ENCODE measurements at regions not wholly inside any gene's neighbourhood (a gene's known extent, or its start where the extent isn't known, plus 50 kb on each side); places are given as distances from the start of the nearest gene placed in this dataset.

- no peak for DNase-seq
Measured at GRCh38 chr16:5379954-5380353, 282.4 kb upstream of the EEF2KMT start.

- DNase-seq, result no peak
Measured at GRCh38 chr16:5378531-5378930, 280.9 kb upstream of the EEF2KMT start.

DNA sequence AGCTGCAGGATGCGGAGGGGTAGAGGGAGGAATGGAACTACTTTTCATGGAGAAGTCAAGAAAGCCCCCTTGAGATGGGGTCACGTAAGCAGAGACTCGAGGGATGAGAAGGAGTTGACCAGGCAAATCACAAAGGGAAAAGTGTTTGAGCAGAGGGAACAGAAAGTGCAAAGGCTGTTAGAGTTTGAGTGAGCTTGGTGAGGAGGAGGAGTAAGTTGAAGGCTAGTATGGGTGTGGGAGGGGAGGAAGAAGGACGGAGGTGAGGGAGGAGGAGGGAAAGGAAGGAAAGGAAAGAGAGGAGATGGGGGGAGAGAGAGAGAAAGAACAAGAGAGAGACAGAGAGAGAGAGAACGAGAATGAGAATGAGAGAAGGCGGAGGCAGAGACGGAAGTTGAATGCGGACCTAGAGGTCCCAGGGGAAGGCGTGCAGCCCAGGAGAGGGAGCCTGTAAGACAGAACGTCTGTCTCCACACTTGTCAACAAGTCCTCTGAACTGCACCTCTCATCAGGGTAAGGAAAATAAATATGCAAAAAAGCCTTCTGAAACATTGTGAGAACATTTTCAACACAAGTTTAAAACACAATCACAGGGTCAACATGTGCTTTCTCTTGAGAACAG, 279.8 kb upstream of the EEF2KMT start:
- DNase-seq, result no peak

GRCh38 chr16:5374184-5374583, 276.6 kb upstream of the EEF2KMT start:
- no peak for DNase-seq

GRCh38 chr16:5367951-5368350, 270.4 kb upstream of the EEF2KMT start:
- DNase-seq, result no peak

- DNase-seq, result no peak
Measured at GRCh38 chr16:5366126-5366525, 268.5 kb upstream of the EEF2KMT start.

DNA sequence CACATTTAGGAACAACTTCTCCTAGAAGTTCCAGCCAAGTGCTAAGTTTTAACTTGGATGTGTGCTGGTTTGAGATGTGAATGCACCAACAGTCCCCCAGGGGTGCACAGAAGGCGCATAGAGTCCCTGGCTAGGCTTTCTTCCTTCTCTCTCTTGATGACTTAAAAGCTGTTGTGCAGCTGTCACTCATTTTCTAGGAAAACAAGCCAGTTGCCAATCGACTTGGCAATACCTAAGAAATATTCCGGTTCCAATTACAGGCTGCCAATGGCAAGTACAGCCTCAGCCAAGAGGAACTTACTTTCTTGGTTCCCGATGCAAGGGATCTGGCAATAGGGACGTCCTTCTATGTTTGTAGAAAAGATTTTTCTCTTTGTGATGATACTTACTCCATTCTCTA, 266.6 kb upstream of the EEF2KMT start:
- no peak for DNase-seq

DNA sequence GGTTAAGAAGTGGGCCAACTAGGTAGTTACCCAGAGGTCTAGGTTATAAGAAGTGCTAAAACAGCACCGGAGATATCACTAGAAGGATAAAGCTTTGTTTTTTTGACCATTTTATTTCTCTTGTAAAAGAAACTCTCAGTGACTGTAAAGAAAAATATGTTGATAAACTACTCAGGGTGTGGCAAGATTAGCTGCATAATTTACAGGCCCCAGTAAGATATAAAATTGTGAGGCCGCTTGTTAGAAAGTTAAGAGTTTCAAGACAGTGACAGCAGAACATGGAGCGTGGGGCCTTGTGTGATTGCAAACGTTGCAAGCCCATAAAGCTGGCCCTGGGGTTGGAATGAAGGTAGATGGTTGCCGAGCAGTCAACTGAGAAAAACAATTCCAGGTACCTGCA, 263.7 kb upstream of the EEF2KMT start:
- no peak for DNase-seq

- no peak for DNase-seq
Measured at GRCh38 chr16:5354645-5355044, 257.1 kb upstream of the EEF2KMT start.

GRCh38 chr16:5349670-5350517, 252.3 kb upstream of the EEF2KMT start:
- DNase-seq, result no peak

DNA sequence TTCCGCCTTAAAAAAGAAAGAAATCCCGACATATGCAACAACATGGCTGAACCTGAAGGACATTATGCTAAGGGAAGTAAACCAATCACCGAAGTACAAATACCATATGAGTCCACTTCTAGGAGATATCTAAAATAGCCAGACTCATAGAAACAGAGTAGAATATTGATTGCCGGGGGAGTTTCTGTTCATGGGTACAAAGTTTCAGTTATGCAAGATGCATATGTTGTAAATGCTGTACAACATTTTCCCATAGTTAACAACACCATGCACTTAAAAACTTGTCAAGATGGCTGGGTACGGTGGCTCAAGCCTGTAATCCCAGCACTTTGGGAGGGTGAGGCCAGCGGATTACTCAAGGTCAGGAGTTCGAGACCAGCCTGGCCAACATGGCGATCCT, 251.5 kb upstream of the EEF2KMT start:
- no peak for DNase-seq

DNA sequence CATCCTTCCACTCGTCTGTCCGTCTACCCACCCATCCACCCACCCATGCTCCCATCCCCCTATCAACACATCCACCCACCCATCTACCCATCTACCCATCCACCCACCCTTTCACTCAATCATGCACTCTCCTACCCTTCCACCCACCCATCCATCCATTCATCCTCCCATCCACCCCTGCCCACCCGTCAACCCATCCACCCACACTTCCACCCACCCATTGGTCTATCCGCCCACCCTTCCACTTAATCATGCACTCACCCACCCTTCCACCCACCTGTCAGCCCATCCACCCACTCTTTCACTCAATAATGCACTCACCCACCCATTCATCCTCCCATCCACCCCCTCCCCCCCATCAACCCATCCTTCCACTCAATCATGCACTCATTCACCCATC, 250.0 kb upstream of the EEF2KMT start:
- DNase-seq, result no peak

GRCh38 chr16:5336941-5337340, 239.3 kb upstream of the EEF2KMT start:
- DNase-seq, result no peak

- no peak for DNase-seq
Measured at GRCh38 chr16:5333991-5334390, 236.4 kb upstream of the EEF2KMT start.

DNA sequence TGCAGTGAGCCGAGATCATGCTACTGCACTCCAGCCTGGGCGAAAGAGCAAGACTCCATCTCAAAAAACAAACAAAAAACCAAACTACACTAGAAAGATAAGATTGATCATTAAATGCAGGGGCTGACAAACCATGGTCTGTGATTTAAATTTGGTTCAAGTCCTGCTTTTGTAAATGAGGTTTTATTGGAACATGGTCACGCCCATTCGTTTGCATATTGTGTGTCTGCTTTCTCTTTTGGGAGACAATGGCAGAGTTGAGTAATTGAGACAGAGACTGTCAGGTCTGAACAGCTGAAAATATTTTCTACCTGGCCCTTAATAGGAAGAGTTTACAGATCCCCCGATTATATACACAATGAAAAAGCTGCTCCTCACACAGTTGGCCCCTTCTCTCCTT, 235.5 kb upstream of the EEF2KMT start:
- no peak for DNase-seq

- DNase-seq, result no peak
Measured at GRCh38 chr16:5330058-5330457, 232.5 kb upstream of the EEF2KMT start.

GRCh38 chr16:5328546-5328945, 231.0 kb upstream of the EEF2KMT start:
- DNase-seq, result no peak

GRCh38 chr16:5326395-5326794, 228.8 kb upstream of the EEF2KMT start:
- no peak for DNase-seq

DNA sequence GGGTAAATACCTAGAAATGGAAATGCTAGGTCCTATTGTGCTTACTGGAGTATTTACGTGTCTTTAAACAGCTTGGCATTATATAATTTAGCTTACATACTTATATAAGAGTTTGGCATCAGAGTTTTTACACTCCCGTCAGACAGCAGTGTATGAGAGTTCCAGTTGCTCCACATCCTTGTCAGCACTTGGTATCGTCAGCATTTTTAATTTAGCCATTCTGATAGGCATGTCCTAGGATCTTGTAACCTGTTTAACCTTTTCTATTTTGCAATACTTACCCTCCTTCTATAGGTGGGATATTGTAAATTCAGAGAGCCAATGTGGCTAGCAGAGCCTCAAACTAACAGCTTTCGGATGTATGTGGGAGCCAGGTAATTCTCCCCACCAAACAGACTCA, 228.3 kb upstream of the EEF2KMT start:
- DNase-seq, result no peak

DNA sequence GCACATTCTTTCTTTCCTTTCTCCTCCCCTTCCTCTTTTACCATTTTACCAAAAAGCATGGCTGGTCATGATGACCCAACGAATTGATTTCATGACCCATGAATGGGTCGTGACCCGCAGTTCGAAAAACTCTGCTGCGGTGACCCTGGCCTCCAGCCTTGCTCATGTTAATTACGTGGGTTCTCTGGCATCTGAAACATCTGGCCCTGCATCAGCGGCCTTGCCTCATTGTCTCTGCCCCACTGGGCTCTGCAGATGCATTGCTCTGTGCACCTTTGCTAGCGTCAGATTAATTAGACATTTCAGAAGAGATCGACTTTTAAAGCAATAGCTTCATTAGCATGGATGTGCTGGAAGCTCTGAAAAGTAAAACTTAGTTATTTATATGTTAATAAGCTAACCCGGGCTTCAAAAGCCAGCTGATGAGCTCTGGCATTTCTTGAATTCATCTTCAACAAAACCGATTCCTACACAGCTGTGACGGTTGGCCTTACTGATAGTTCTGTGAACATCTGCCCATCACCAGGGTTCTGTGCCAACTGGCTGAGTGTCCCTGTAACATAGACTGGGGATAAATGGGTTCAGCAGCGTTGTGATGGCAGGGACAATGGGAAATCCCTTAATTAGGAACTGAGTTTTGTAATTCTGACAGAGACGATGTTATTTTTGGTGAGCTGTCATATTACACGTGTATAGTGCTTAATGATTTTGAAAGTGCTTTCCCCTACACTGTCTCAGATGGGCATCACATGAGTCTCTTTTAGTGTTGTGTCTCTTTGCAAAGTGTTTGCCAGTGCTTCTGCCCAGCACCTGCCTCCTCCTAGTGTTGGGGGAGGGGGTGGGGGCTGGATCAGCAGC, 225.9 kb upstream of the EEF2KMT start:
- DNase-seq, result no peak

GRCh38 chr16:5321930-5322329, 224.3 kb upstream of the EEF2KMT start:
- no peak for DNase-seq

DNA sequence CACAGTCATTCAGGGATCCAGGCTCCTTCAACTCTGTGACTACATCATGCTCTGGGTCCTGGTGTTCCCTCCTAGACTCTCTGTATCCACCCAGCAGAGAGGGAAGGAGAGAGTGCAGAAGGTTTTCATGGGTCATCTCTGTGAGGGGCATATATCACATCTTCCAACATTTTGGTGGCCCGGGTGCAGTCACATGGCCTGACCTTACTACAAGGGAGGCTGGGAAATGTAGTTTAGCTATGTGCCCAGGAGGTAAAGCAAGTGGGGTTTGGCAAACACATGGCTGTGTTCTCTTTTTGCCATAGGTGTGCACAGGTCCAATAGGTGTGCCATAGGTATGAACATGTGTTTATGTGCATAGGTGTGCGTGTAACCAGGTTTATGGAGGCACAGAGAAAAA, 222.2 kb upstream of the EEF2KMT start:
- DNase-seq, result no peak

GRCh38 chr16:5315914-5316313, 218.3 kb upstream of the EEF2KMT start:
- DNase-seq, result no peak

- DNase-seq, result no peak
Measured at GRCh38 chr16:5314377-5314776, 216.8 kb upstream of the EEF2KMT start.

Data from NCI-H526 treated with DMSO at 0.1 percent for 48 hours (cell line).